HepG2 (cell line): ENCODE measurements at regions not wholly inside any gene's neighbourhood (a gene's known extent, or its start where the extent isn't known, plus 50 kb on each side); places are given as distances from the start of the nearest gene placed in this dataset.

Source experiments
- ATAC-seq: fragments of 200-7000 bp; cut with Tn5 transposase; 3 replicates; pipeline ENCODE4 v1.9.1; 2020; ENCODE audit warnings: mild to moderate bottlenecking, moderate library complexity
- BruUV-seq: library from RNA; stranded (reverse); fragments of 400-500 nt; replicated peaks from 2 replicates; lab custom pipeline; 2021; lab: Mats Ljungman, UMichigan
- CTCF ChIA-PET: fragments of 300-600 bp; formaldehyde crosslinking; extraction: SDS; loops from one replicate; lab custom pipeline; 2021; ENCODE audit warnings: low total read pairs, inconsistent platforms, low intra/inter-chr PET ratio; lab: Yijun Ruan, JAX
- POLR2A ChIA-PET: fragments of 350-600 bp; sonication (Branson Sonifier 250); formaldehyde crosslinking; loops from one replicate; lab custom pipeline; 2020; ENCODE audit warnings: antibody characterized with exemption, inconsistent platforms; lab: Yijun Ruan, JAX
- DNase-seq: peaks from one replicate; pipeline ENCODE4 v3.0.0-alpha.2; 2015; ENCODE audit warnings: low spot score
- FAIRE-seq: peaks from 3 replicates; lab custom pipeline; 2011; peaks lifted over from hg19 to GRCh38; lab: Jason Lieb, UNC
- H2AFZ ChIP-seq: one replicate; pipeline ENCODE4 v1.6.1; 2011; ENCODE audit warnings: low read length, inconsistent platforms
- H3K27ac ChIP-seq: fragments of 300-600 bp; 3 replicates; pipeline ENCODE4 v1.8.0; 2011; ENCODE audit warnings: mixed run types, mild to moderate bottlenecking, mixed read lengths, low read length, inconsistent platforms; ENCODE audit not compliant: insufficient read depth; ENCODE audit errors: extremely low read length
- H3K27me3 ChIP-seq, 2 experiments: fragments of 200-600 bp in 1 of 2; 2 replicates in 1 of 2; 3 replicates in 1 of 2; pipeline versions ENCODE4 v1.6.0 to v1.8.0; 2011; ENCODE audit warnings: low read length in 2 of 2, mild to moderate bottlenecking in 2 of 2, moderate library complexity in 2 of 2, inconsistent platforms in 1 of 2; ENCODE audit not compliant: insufficient read depth in 2 of 2, control insufficient read depth in 1 of 2
- H3K36me3 ChIP-seq, 2 experiments: fragments of 200-600 bp in 1 of 2; replicated peaks in 1 of 2; 2 replicates in 1 of 2; 3 replicates in 1 of 2; pipeline versions ENCODE4 v1.5.1 to v1.8.0; 2011; ENCODE audit warnings: low read length in 2 of 2, inconsistent platforms in 1 of 2; ENCODE audit not compliant: insufficient read depth in 2 of 2, control insufficient read depth in 1 of 2
- H3K4me1 ChIP-seq: 2 replicates; pipeline ENCODE4 v1.5.1; 2012; ENCODE audit warnings: low read length, inconsistent platforms; ENCODE audit not compliant: insufficient read depth
- H3K4me2 ChIP-seq: 2 replicates; pipeline ENCODE4 v1.6.0; 2011; ENCODE audit warnings: low read depth, low read length, inconsistent platforms
- H3K4me3 ChIP-seq, 3 experiments: fragments of 200-600 bp in 1 of 3; sonication (generic), shearing (Covaris generic) in 1 of 3; replicated peaks in 1 of 3; 2 replicates each; pipeline ENCODE4 v1.5.1; 2011 to 2016; ENCODE audit warnings: low read length in 3 of 3, inconsistent platforms in 2 of 3, low read depth in 2 of 3, mild to moderate bottlenecking in 2 of 3, control low read depth in 1 of 3, mixed read lengths in 1 of 3; ENCODE audit not compliant: insufficient read depth in 1 of 3
- H3K79me2 ChIP-seq: one replicate; pipeline ENCODE4 v1.6.1; 2011; ENCODE audit warnings: low read length, inconsistent platforms; ENCODE audit not compliant: insufficient read depth
- H3K9ac ChIP-seq: 2 replicates; pipeline ENCODE4 v1.6.0; 2011; ENCODE audit warnings: mild to moderate bottlenecking, low read depth, low read length, inconsistent platforms; ENCODE audit not compliant: insufficient read depth
- H3K9me3 ChIP-seq: 2 replicates; pipeline ENCODE4 v1.5.1; 2012; ENCODE audit warnings: mild to moderate bottlenecking, low read length
- H4K20me1 ChIP-seq: 2 replicates; pipeline ENCODE4 v1.6.0; 2011; ENCODE audit warnings: inconsistent platforms, mild to moderate bottlenecking, low read length, moderate library complexity; ENCODE audit not compliant: insufficient read depth
- ARHGAP35 ChIP-seq: sonication (generic); formaldehyde crosslinking; IDR thresholded peaks from 2 replicates; pipeline ENCODE4 v1.9.0; 2022; ENCODE audit warnings: mild to moderate bottlenecking, inconsistent platforms, moderate library complexity, missing genetic modification reagents, borderline replicate concordance
- DZIP1 ChIP-seq: sonication (generic); formaldehyde crosslinking; IDR thresholded peaks from 2 replicates; pipeline ENCODE4 v1.5.0; 2020; ENCODE audit warnings: mild to moderate bottlenecking, missing genetic modification reagents
- RFXAP ChIP-seq: sonication (generic); formaldehyde crosslinking; IDR thresholded peaks from 2 replicates; pipeline ENCODE4 v1.4.0; 2020; ENCODE audit warnings: missing genetic modification reagents, borderline replicate concordance
- SAFB2 ChIP-seq: sonication (generic); formaldehyde crosslinking; IDR thresholded peaks from 2 replicates; pipeline ENCODE4 v1.5.1; 2020; ENCODE audit warnings: missing genetic modification reagents, low read depth, mild to moderate bottlenecking, borderline replicate concordance
- SNRNP70 ChIP-seq: fragments of 200-400 bp; formaldehyde crosslinking; IDR thresholded peaks from 2 replicates; pipeline ENCODE4 v1.6.1; 2017; ENCODE audit warnings: mild to moderate bottlenecking, low read depth, low read length, moderate library complexity
- ZKSCAN5 ChIP-seq: sonication (generic); formaldehyde crosslinking; IDR thresholded peaks from 2 replicates; pipeline ENCODE4 v1.5.1; 2020; ENCODE audit warnings: mild to moderate bottlenecking, missing genetic modification reagents
- ZMYM2 ChIP-seq: sonication (generic); formaldehyde crosslinking; IDR thresholded peaks from 2 replicates; pipeline ENCODE4 v1.8.0; 2022; ENCODE audit warnings: mild to moderate bottlenecking, missing genetic modification reagents
- ZNF224 ChIP-seq: sonication (generic); formaldehyde crosslinking; IDR thresholded peaks from 2 replicates; pipeline ENCODE4 v1.5.0; 2020; ENCODE audit warnings: mild to moderate bottlenecking, missing genetic modification reagents
- ZNF329 ChIP-seq: sonication (generic); formaldehyde crosslinking; IDR thresholded peaks from 2 replicates; pipeline ENCODE4 v1.9.0; 2021; ENCODE audit warnings: low read depth, mild to moderate bottlenecking, missing genetic modification reagents
- ZNF552 ChIP-seq: sonication (generic); formaldehyde crosslinking; IDR thresholded peaks from 2 replicates; pipeline ENCODE4 v1.9.0; 2022; ENCODE audit warnings: missing genetic modification reagents, mild to moderate bottlenecking, borderline replicate concordance
- ZNF781 ChIP-seq: sonication (generic); formaldehyde crosslinking; IDR thresholded peaks from 2 replicates; pipeline ENCODE4 v1.5.1; 2020; ENCODE audit warnings: borderline replicate concordance, mild to moderate bottlenecking, missing genetic modification reagents; ENCODE audit errors: not compliant biosample characterization
- whole genome bisulfite sequencing: methylation state at CpG from one replicate; pipeline ENCODE4 v1.1.6; 2017; ENCODE audit warnings: low lambda C conversion rate; 5-methylcytosine and 5-hydroxymethylcytosine counted together
- in situ Hi-C: cut with HindIII; loops from 2 replicates; pipeline ENCODE4 v1.10.0; 2017; ENCODE audit warnings: low pct_unique_long_range_greater_than_20kb; ENCODE audit not compliant: extremely low pct_ligation_motif_present
- intact Hi-C: fragments of 100-400 bp; cut with micrococcal nuclease; formaldehyde crosslinking; loops from one replicate; pipeline ENCODE4 v1.10.0; 2022; ENCODE audit not compliant: unreplicated experiment
- TF ChIP-seq, protein P1 (sequence below): IDR thresholded peaks from 2 replicates; pipeline ENCODE4 v1.6.1; 2012; ENCODE audit warnings: low read length, improper control_type of control experiment

DNA sequence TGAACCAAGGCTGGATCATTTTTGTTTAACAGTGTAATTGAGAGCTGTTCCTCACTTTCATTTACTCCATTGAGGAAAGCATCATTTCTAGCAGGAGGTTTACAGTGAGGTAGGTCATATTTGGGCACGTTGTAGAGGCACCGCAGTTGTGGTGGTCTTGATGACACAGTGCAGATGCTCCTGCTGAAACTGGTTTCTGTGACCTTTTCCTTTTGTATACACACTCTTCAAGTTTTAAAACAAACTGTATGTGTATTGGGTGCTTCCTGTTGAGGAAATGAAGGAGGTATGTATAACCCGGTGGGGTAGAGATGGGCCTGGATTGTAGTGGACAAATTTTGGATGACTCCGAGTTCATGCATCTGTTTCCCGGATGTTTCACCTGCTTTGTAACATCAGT, 456.3 kb upstream of the RGS6 start:
- ChIA-PET POLR2A (no interaction called here), CTCF (no interaction called here)
- Histone ChIP-seq H3K9ac (no peak overlapping the region), H3K4me2 (no peak overlapping the region), H3K4me1 (no peaks in the 10 kb centered on the region), H3K27me3 (no peaks in the 10 kb centered on the region), H4K20me1 (no peaks in the 10 kb centered on the region), H3K79me2 (no peaks in the 10 kb centered on the region), H3K27ac (no peak overlapping the region), H3K4me3 (no peak overlapping the region), H3K9me3 (no peaks in the 10 kb centered on the region), H2AFZ (no peak overlapping the region), H3K36me3 (no peaks in the 10 kb centered on the region)
- BruUV-seq: no TSS peak
- in situ Hi-C loops: no loop called here
- intact Hi-C loops: no loop called here
- TF ChIP-seq, protein P1, sequence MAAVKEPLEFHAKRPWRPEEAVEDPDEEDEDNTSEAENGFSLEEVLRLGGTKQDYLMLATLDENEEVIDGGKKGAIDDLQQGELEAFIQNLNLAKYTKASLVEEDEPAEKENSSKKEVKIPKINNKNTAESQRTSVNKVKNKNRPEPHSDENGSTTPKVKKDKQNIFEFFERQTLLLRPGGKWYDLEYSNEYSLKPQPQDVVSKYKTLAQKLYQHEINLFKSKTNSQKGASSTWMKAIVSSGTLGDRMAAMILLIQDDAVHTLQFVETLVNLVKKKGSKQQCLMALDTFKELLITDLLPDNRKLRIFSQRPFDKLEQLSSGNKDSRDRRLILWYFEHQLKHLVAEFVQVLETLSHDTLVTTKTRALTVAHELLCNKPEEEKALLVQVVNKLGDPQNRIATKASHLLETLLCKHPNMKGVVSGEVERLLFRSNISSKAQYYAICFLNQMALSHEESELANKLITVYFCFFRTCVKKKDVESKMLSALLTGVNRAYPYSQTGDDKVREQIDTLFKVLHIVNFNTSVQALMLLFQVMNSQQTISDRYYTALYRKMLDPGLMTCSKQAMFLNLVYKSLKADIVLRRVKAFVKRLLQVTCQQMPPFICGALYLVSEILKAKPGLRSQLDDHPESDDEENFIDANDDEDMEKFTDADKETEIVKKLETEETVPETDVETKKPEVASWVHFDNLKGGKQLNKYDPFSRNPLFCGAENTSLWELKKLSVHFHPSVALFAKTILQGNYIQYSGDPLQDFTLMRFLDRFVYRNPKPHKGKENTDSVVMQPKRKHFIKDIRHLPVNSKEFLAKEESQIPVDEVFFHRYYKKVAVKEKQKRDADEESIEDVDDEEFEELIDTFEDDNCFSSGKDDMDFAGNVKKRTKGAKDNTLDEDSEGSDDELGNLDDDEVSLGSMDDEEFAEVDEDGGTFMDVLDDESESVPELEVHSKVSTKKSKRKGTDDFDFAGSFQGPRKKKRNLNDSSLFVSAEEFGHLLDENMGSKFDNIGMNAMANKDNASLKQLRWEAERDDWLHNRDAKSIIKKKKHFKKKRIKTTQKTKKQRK: no peak
- TF ChIP-seq ZMYM2 (CRISPR knock-in tag): no peak
- no peak for TF ChIP-seq ZNF224 (CRISPR knock-in tag)
- TF ChIP-seq RFXAP (CRISPR knock-in tag): no peak
- no peak for TF ChIP-seq ARHGAP35
- no peak for TF ChIP-seq ZKSCAN5
- TF ChIP-seq DZIP1: no peak
- no peak for TF ChIP-seq ZNF329 (CRISPR knock-in tag)
- TF ChIP-seq SAFB2 (CRISPR knock-in tag): no peak
- no peak for TF ChIP-seq ZNF781
- TF ChIP-seq ZNF552 (CRISPR knock-in tag): no peak
- no peak for TF ChIP-seq SNRNP70
- 92% methylated on average over 5 of the region's 5 CpGs for WGBS
- DNase-seq: no peak
- no peak for FAIRE-seq
- ATAC-seq: no peak
